Glomerular visceral epithelial cell (primary cell): ENCODE measurements at regions not wholly inside any gene's neighbourhood (a gene's known extent, or its start where the extent isn't known, plus 50 kb on each side); places are given as distances from the start of the nearest gene placed in this dataset.

ENCODE experiments used
- DNase-seq: peaks from one replicate; pipeline ENCODE4 v3.0.0-alpha.2; 2016; ENCODE audit errors: extremely low spot score

GRCh38 chr7:25632616-25633015 lies 404.3 kb upstream of the NPVF start:
- no peak for DNase-seq

GRCh38 chr7:25633426-25634036 lies 405.2 kb upstream of the NPVF start:
- DNase-seq: no peak

GRCh38 chr7:25636168-25636567 lies 407.9 kb upstream of the NPVF start:
- no peak for DNase-seq

- no peak for DNase-seq
These were observed 408.6 kb upstream of the NPVF start for GRCh38 chr7:25636871-25637283.

GRCh38 chr7:25638068-25638467 lies 409.8 kb upstream of the NPVF start:
- DNase-seq: no peak

GRCh38 chr7:25638590-25639244 lies 410.4 kb upstream of the NPVF start:
- DNase-seq: no peak

- DNase-seq: no peak
These were observed 414.6 kb upstream of the NPVF start for GRCh38 chr7:25642849-25643248.

- no peak for DNase-seq
These were observed 415.0 kb upstream of the NPVF start for GRCh38 chr7:25643286-25643685.

GRCh38 chr7:25643770-25644394 lies 415.6 kb upstream of the NPVF start:
- DNase-seq: no peak

GRCh38 chr7:25646726-25647413 lies 418.6 kb upstream of the NPVF start:
- no peak for DNase-seq

GRCh38 chr7:25647872-25648271 lies 419.6 kb upstream of the NPVF start:
- DNase-seq: no peak

GRCh38 chr7:25652366-25652765 lies 424.1 kb upstream of the NPVF start:
- no peak for DNase-seq

- DNase-seq: no peak
These were observed 425.1 kb upstream of the NPVF start for GRCh38 chr7:25653384-25653783.

- no peak for DNase-seq
These were observed 427.8 kb upstream of the NPVF start for GRCh38 chr7:25656071-25656470.

- no peak for DNase-seq
These were observed 428.3 kb upstream of the NPVF start for GRCh38 chr7:25656581-25657026.

- no peak for DNase-seq
These were observed 430.1 kb upstream of the NPVF start for GRCh38 chr7:25658375-25658774.

GRCh38 chr7:25659841-25660240 lies 431.6 kb upstream of the NPVF start:
- DNase-seq: no peak

- DNase-seq: no peak
These were observed 434.8 kb upstream of the NPVF start for GRCh38 chr7:25662841-25663800.

- DNase-seq: no peak
These were observed 435.6 kb upstream of the NPVF start for GRCh38 chr7:25663877-25664276.

- no peak for DNase-seq
These were observed 436.3 kb upstream of the NPVF start for GRCh38 chr7:25664593-25664992.

GRCh38 chr7:25665374-25665773 lies 437.1 kb upstream of the NPVF start:
- no peak for DNase-seq
